H1 (cell line): ENCODE measurements at regions not wholly inside any gene's neighbourhood (a gene's known extent, or its start where the extent isn't known, plus 50 kb on each side); places are given as distances from the start of the nearest gene placed in this dataset.
A peak's percentile ranks its signal among the peaks of the same experiment; 100 is the strongest.

Experiments used
- CTCF ChIA-PET: fragments of 300-600 bp; sonication (Branson Sonifier 250); formaldehyde crosslinking; loops from one replicate; lab custom pipeline; 2021; ENCODE audit not compliant: partially characterized antibody; lab: Charles Lee
- POLR2A ChIA-PET: fragments of 300-600 bp; sonication (Branson Sonifier 250); formaldehyde crosslinking; loops from one replicate; lab custom pipeline; 2021; ENCODE audit warnings: inconsistent platforms; ENCODE audit not compliant: partially characterized antibody; lab: Charles Lee
- DNase-seq, 2 experiments: peaks; one replicate each; pipeline versions ENCODE4 v3.0.0 to v3.0.0-alpha.2; 2010 to 2022; ENCODE audit warnings: low spot score in 2 of 2, low read depth in 1 of 2, mixed read lengths in 1 of 2
- FAIRE-seq: peaks from 2 replicates; lab custom pipeline; 2011; peaks lifted over from hg19 to GRCh38; lab: Jason Lieb, UNC
- H2AFZ ChIP-seq: 2 replicates; pipeline ENCODE4 v1.8.1; 2012; ENCODE audit warnings: low read length, inconsistent platforms
- H2AK5ac ChIP-seq: 2 replicates; pipeline ENCODE4 v1.6.1; 2013; ENCODE audit warnings: low read depth, low read length
- H2BK120ac ChIP-seq: replicated peaks from 2 replicates; pipeline ENCODE3; 2013; ENCODE audit warnings: low read depth, low read length, inconsistent platforms
- H2BK12ac ChIP-seq: 2 replicates; pipeline ENCODE4 v1.6.1; 2013; ENCODE audit warnings: low read depth, low read length
- H2BK15ac ChIP-seq: 2 replicates; pipeline ENCODE4 v1.6.1; 2013; ENCODE audit warnings: low read length
- H2BK20ac ChIP-seq: 2 replicates; pipeline ENCODE4 v1.6.1; 2013; ENCODE audit warnings: low read length
- H2BK5ac ChIP-seq: 2 replicates; pipeline ENCODE4 v1.6.1; 2013; ENCODE audit warnings: low read depth, low read length
- H3K14ac ChIP-seq: 2 replicates; pipeline ENCODE4 v1.6.1; 2013; ENCODE audit warnings: inconsistent platforms; ENCODE audit not compliant: insufficient read length
- H3K18ac ChIP-seq: 2 replicates; pipeline ENCODE4 v1.6.1; 2013; ENCODE audit warnings: low read length; ENCODE audit errors: extremely low read depth
- H3K23ac ChIP-seq: 2 replicates; pipeline ENCODE4 v1.6.1; 2013; ENCODE audit warnings: inconsistent platforms; ENCODE audit not compliant: insufficient read length
- H3K23me2 ChIP-seq: 2 replicates; pipeline ENCODE4 v1.6.1; 2013; ENCODE audit warnings: low read depth, low read length
- H3K27ac ChIP-seq: 2 replicates; pipeline ENCODE4 v1.6.1; 2011; ENCODE audit warnings: low read depth, low read length, inconsistent platforms
- H3K27me3 ChIP-seq, 4 experiments: replicated peaks in 1 of 4; 1 replicate in 1 of 4; 2 replicates in 3 of 4; pipeline versions ENCODE4 v1.6.1 to v1.8.1; 2011 to 2013; ENCODE audit warnings: low read length in 3 of 4, mild to moderate bottlenecking in 3 of 4, inconsistent platforms in 2 of 4, mixed read lengths in 2 of 4, moderate library complexity in 1 of 4; ENCODE audit not compliant: control insufficient read depth in 3 of 4, insufficient read depth in 3 of 4; ENCODE audit errors: extremely low read depth in 1 of 4
- H3K36me3 ChIP-seq, 4 experiments: 2 replicates each; pipeline versions ENCODE4 v1.6.1 to v1.8.1; 2011 to 2013; ENCODE audit warnings: mild to moderate bottlenecking in 4 of 4, low read length in 3 of 4, moderate library complexity in 2 of 4, control low read depth in 1 of 4, inconsistent platforms in 1 of 4; ENCODE audit not compliant: insufficient read depth in 4 of 4, control insufficient read depth in 2 of 4
- H3K4ac ChIP-seq: replicated peaks from 2 replicates; pipeline ENCODE3; 2013; ENCODE audit warnings: low read length, low read depth, mixed read lengths, inconsistent platforms; ENCODE audit not compliant: insufficient read length
- H3K4me1 ChIP-seq, 4 experiments: replicated peaks in 1 of 4; 1 replicate in 1 of 4; 2 replicates in 3 of 4; pipeline versions ENCODE4 v1.6.1 to v1.8.1; 2011 to 2013; ENCODE audit warnings: low read length in 3 of 4, inconsistent platforms in 2 of 4, mixed read lengths in 1 of 4; ENCODE audit not compliant: insufficient read depth in 4 of 4, control insufficient read depth in 3 of 4
- H3K4me2 ChIP-seq, 2 experiments: 2 replicates each; pipeline versions ENCODE4 v1.6.1 to v1.8.1; 2011 to 2013; ENCODE audit warnings: low read depth in 2 of 2, low read length in 2 of 2, control low read depth in 1 of 2, inconsistent platforms in 1 of 2, mild to moderate bottlenecking in 1 of 2; ENCODE audit not compliant: insufficient read depth in 1 of 2
- H3K4me3 ChIP-seq, 4 experiments: fragments of 200-600, 300-600 bp in 1 of 4; sonication (generic), shearing (Covaris generic), sonication (Bioruptor Twin) in 1 of 4; 2 replicates each; pipeline versions ENCODE4 v1.5.1 to v1.8.1; 2011 to 2016; ENCODE audit warnings: low read length in 4 of 4, low read depth in 3 of 4, control low read depth in 2 of 4, inconsistent platforms in 2 of 4, mild to moderate bottlenecking in 2 of 4, mixed read lengths in 1 of 4, moderate library complexity in 1 of 4; ENCODE audit not compliant: insufficient read depth in 2 of 4; ENCODE audit errors: extremely low read depth in 1 of 4
- H3K56ac ChIP-seq: replicated peaks from 2 replicates; pipeline ENCODE3; 2013; ENCODE audit warnings: low read depth, mild to moderate bottlenecking, mixed read lengths, low read length, inconsistent platforms; ENCODE audit not compliant: insufficient read length
- H3K79me1 ChIP-seq: 2 replicates; pipeline ENCODE4 v1.6.1; 2013; ENCODE audit warnings: low read depth, low read length, control low read depth
- H3K79me2 ChIP-seq, 2 experiments: 2 replicates each; pipeline versions ENCODE4 v1.6.1 to v1.8.1; 2012 to 2013; ENCODE audit warnings: low read length in 2 of 2, mild to moderate bottlenecking in 2 of 2, inconsistent platforms in 1 of 2; ENCODE audit not compliant: insufficient read depth in 2 of 2, control insufficient read depth in 1 of 2
- H3K9ac ChIP-seq, 4 experiments: replicated peaks in 1 of 4; 1 replicate in 1 of 4; 2 replicates in 3 of 4; pipeline versions ENCODE4 v1.6.1 to v1.8.1; 2011 to 2013; ENCODE audit warnings: low read depth in 3 of 4, low read length in 3 of 4, control low read depth in 2 of 4, mild to moderate bottlenecking in 2 of 4, moderate library complexity in 2 of 4, inconsistent platforms in 1 of 4; ENCODE audit errors: extremely low read depth in 1 of 4
- H3K9me3 ChIP-seq, 2 experiments: 2 replicates each; pipeline versions ENCODE4 v1.6.1 to v1.8.1; 2012 to 2013; ENCODE audit warnings: mild to moderate bottlenecking in 2 of 2, moderate library complexity in 2 of 2, control low read depth in 1 of 2, inconsistent platforms in 1 of 2, low read depth in 1 of 2, low read length in 1 of 2, mixed read lengths in 1 of 2; ENCODE audit not compliant: insufficient read depth in 2 of 2
- H4K20me1 ChIP-seq, 2 experiments: replicated peaks in 1 of 2; 2 replicates each; pipeline versions ENCODE3 to v1.8.1; 2011 to 2013; ENCODE audit warnings: inconsistent platforms in 2 of 2, low read length in 2 of 2, mild to moderate bottlenecking in 1 of 2; ENCODE audit not compliant: insufficient read depth in 2 of 2, control insufficient read depth in 1 of 2
- H4K5ac ChIP-seq: 2 replicates; pipeline ENCODE4 v1.6.1; 2013; ENCODE audit warnings: low read length, low read depth, mixed read lengths, inconsistent platforms; ENCODE audit not compliant: insufficient read length
- H4K8ac ChIP-seq: 2 replicates; pipeline ENCODE4 v1.8.0; 2013; ENCODE audit warnings: mild to moderate bottlenecking, moderate library complexity, low read length, inconsistent platforms; ENCODE audit not compliant: insufficient read depth; ENCODE audit errors: extremely low read depth
- H4K91ac ChIP-seq: replicated peaks from 2 replicates; pipeline ENCODE3; 2013; ENCODE audit warnings: low read length, mixed read lengths, inconsistent platforms; ENCODE audit not compliant: insufficient read length
- BACH1 ChIP-seq: IDR thresholded peaks from 2 replicates; pipeline ENCODE4 v1.6.1; 2012; ENCODE audit warnings: low read length, improper control_type of control experiment
- CEBPB ChIP-seq: IDR thresholded peaks from 2 replicates; pipeline ENCODE4 v1.6.1; 2012; ENCODE audit warnings: low read depth, low read length
- CHD2 ChIP-seq: IDR thresholded peaks from 2 replicates; pipeline ENCODE4 v1.6.1; 2012; ENCODE audit warnings: low read length, improper control_type of control experiment
- EZH2 ChIP-seq: fragments of 200-600 bp; sonication (generic); IDR thresholded peaks from 2 replicates; pipeline ENCODE4 v1.7.1; 2012; ENCODE audit warnings: low read depth, mild to moderate bottlenecking, moderate library complexity, low read length, inconsistent platforms; ENCODE audit not compliant: severe bottlenecking
- JUND ChIP-seq: IDR thresholded peaks from 2 replicates; pipeline ENCODE4 v1.6.1; 2011; ENCODE audit warnings: mild to moderate bottlenecking, improper control_type of control experiment, low read length
- NRF1 ChIP-seq: IDR thresholded peaks from 2 replicates; pipeline ENCODE4 v1.6.1; 2011; ENCODE audit warnings: mild to moderate bottlenecking, low read depth, low read length, improper control_type of control experiment
- POLR2AphosphoS5 ChIP-seq: IDR thresholded peaks from 2 replicates; pipeline ENCODE4 v1.6.1; 2011; ENCODE audit warnings: low read depth, low read length
- RNF2 ChIP-seq: fragments of 200-900, 300-1000 bp; sonication (generic); IDR thresholded peaks from 2 replicates; pipeline ENCODE4 v1.7.1; 2016; ENCODE audit warnings: borderline replicate concordance, low read depth, mild to moderate bottlenecking, antibody characterized with exemption, low read length; ENCODE audit not compliant: poor library complexity, severe bottlenecking; ENCODE audit errors: missing control alignments
- SIN3A ChIP-seq, 2 experiments: IDR thresholded peaks in 1 of 2; conservative IDR thresholded peaks in 1 of 2; 2 replicates each; pipeline ENCODE4 v1.6.1; 2011 to 2012; ENCODE audit warnings: low read length in 2 of 2, improper control_type of control experiment in 1 of 2, low read depth in 1 of 2, mild to moderate bottlenecking in 1 of 2
- SRF ChIP-seq: IDR thresholded peaks from 2 replicates; pipeline ENCODE4 v1.6.1; 2011; ENCODE audit warnings: mild to moderate bottlenecking, low read depth, low read length, moderate library complexity
- WGBS, 2 experiments: shearing (Covaris generic) in 1 of 2; methylation state at CpG; one replicate each; pipeline versions ENCODE4 v1.1.6 to v1.1.7; 2013 to 2015; ENCODE audit warnings: low lambda C conversion rate in 2 of 2, mixed read lengths in 2 of 2, inconsistent platforms in 1 of 2, low coverage in 1 of 2, missing lambda C conversion rate in 1 of 2; ENCODE audit not compliant: insufficient replicate concordance in 2 of 2, insufficient coverage in 1 of 2, insufficient read length in 1 of 2; ENCODE audit errors: extremely low coverage in 1 of 2, missing lambda C conversion rate in 1 of 2; 5-methylcytosine and 5-hydroxymethylcytosine counted together
- TF ChIP-seq, protein P1 (sequence below): IDR thresholded peaks from 2 replicates; pipeline ENCODE4 v1.6.1; 2012; ENCODE audit warnings: low read length, inconsistent platforms
- TF ChIP-seq, protein P2 (sequence below): IDR thresholded peaks from 2 replicates; pipeline ENCODE4 v1.6.1; 2011; ENCODE audit warnings: low read length, improper control_type of control experiment

DNA sequence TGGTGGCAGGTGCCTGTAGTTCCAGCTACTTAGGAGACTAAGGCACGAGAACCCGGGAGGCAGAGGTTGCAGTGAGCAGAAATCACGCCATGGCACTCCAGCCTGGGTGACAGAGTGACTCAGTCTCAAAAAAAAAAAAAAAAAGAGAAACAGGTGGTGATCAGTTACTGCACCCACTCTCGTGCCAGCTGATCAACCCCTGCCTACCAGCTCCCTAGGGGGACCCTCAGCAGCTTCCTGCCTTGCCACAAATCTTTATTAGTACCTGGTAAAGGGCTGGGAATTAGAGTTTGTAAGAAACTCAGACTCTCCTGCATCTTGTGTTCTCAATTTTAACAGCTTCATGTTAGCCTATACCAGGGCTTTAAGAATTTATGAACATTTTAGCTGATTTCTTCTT lies 914.9 kb downstream of the EFNA5 start:
- no peak overlapping the region for H2BK20ac ChIP-seq
- H3K14ac ChIP-seq: no peak overlapping the region
- no peak overlapping the region for H4K91ac ChIP-seq
- H4K8ac ChIP-seq: no peak overlapping the region
- peaks cover 0 to 6% (median 0%) of the 10 kb centered on the region in 4 experiments; a peak in 4 of 7 replicates for H3K4me1 ChIP-seq
- H2BK120ac ChIP-seq: no peak overlapping the region
- no peaks in the 10 kb centered on the region for H3K9me3 ChIP-seq
- H3K79me2 ChIP-seq: no peaks in the 10 kb centered on the region
- 0 out of 2 replicates have a peak overlapping the region, but pooled peaks have one; percentile 46 for H2BK5ac ChIP-seq
- H3K27ac ChIP-seq: no peak overlapping the region
- POLR2A ChIA-PET: interaction anchor here (1.1 kb wide), 1 partner anchor 233 kb away, joined by 3 read pairs; no protein-coding TSS in a partner anchor
- H4K5ac ChIP-seq: no peak overlapping the region
- H2AFZ ChIP-seq: no peak overlapping the region; the same call in 1 of the 2 replicates
- CTCF ChIA-PET: no interaction called here
- no peaks in the 10 kb centered on the region for H4K20me1 ChIP-seq
- H3K27me3 ChIP-seq: no peaks in the 10 kb centered on the region
- no peak overlapping the region for H3K23ac ChIP-seq
- H3K23me2 ChIP-seq: no peaks in the 10 kb centered on the region
- DNase-seq (no peak), FAIRE-seq (no peak)
- H2BK12ac ChIP-seq: 0 out of 2 replicates have a peak overlapping the region, but pooled peaks have one; percentile 33
- H3K18ac ChIP-seq: no peak overlapping the region
- no peak overlapping the region for H3K9ac ChIP-seq
- no peaks in the 10 kb centered on the region for H3K79me1 ChIP-seq
- H2AK5ac ChIP-seq: no peak overlapping the region
- 94% methylated on average over 4 of the region's 4 CpGs; no CpG with 5 or more reads in 1 of the 2 experiments for WGBS, 2 experiments
- no peak overlapping the region for H3K56ac ChIP-seq
- H3K36me3 ChIP-seq: no peaks in the 10 kb centered on the region
- no peak overlapping the region for H3K4ac ChIP-seq
- no peak overlapping the region for H3K4me2 ChIP-seq
- no peak overlapping the region for H3K4me3 ChIP-seq
- no peak overlapping the region for H2BK15ac ChIP-seq
- TF ChIP-seq CEBPB (no peak), RNF2 (no peak), SRF (no peak), BACH1 (no peak), CHD2 (no peak), SIN3A (conservative IDR thresholded peaks at IDR 0.05 in 1 of 2, IDR thresholded peaks at IDR 0.05 in 1 of 2; ENCODE audit: low read depth in 1 of 2, low read length in 2 of 2) (no peak), POLR2AphosphoS5 (no peak), NRF1 (no peak), JUND (no peak), EZH2 (no peak)
- TF ChIP-seq, protein P1, sequence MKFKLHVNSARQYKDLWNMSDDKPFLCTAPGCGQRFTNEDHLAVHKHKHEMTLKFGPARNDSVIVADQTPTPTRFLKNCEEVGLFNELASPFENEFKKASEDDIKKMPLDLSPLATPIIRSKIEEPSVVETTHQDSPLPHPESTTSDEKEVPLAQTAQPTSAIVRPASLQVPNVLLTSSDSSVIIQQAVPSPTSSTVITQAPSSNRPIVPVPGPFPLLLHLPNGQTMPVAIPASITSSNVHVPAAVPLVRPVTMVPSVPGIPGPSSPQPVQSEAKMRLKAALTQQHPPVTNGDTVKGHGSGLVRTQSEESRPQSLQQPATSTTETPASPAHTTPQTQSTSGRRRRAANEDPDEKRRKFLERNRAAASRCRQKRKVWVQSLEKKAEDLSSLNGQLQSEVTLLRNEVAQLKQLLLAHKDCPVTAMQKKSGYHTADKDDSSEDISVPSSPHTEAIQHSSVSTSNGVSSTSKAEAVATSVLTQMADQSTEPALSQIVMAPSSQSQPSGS: no peak
- TF ChIP-seq, protein P2, sequence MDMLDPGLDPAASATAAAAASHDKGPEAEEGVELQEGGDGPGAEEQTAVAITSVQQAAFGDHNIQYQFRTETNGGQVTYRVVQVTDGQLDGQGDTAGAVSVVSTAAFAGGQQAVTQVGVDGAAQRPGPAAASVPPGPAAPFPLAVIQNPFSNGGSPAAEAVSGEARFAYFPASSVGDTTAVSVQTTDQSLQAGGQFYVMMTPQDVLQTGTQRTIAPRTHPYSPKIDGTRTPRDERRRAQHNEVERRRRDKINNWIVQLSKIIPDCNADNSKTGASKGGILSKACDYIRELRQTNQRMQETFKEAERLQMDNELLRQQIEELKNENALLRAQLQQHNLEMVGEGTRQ: no peak
